A673 (cell line): ENCODE measurements at regions not wholly inside any gene's neighbourhood (a gene's known extent, or its start where the extent isn't known, plus 50 kb on each side); places are given as distances from the start of the nearest gene placed in this dataset.

Experiments used
- BruUV-seq: library from RNA; stranded (reverse); fragments of 400-500 nt; replicated peaks from 2 replicates; lab custom pipeline; 2021; lab: Mats Ljungman, UMichigan
- CTCF ChIA-PET: fragments of 300-600 bp; sonication (Branson Sonifier 250); formaldehyde crosslinking; loops from one replicate; lab custom pipeline; 2022; ENCODE audit warnings: antibody characterized with exemption; lab: Charles Lee
- POLR2A ChIA-PET: fragments of 300-600 bp; sonication (Branson Sonifier 250); formaldehyde crosslinking; loops from one replicate; lab custom pipeline; 2022; ENCODE audit warnings: antibody characterized with exemption; ENCODE audit not compliant: low non-redundant PET; lab: Charles Lee
- DNase-seq: peaks from one replicate; pipeline ENCODE4 v3.0.0-alpha.2; 2015; ENCODE audit warnings: low spot score
- H3K27ac ChIP-seq: fragments of 200-600 bp; sonication (generic); 2 replicates; pipeline ENCODE4 v1.5.1; 2016; ENCODE audit warnings: mixed run types, low read depth, mild to moderate bottlenecking, mixed read lengths, antibody characterized with exemption, low read length; ENCODE audit not compliant: poor library complexity, severe bottlenecking
- H3K27me3 ChIP-seq: fragments of 200-600 bp; sonication (generic); replicated peaks from 2 replicates; pipeline ENCODE4 v1.6.1; 2017; ENCODE audit warnings: mixed run types, low read depth, mild to moderate bottlenecking, mixed read lengths, antibody characterized with exemption, low read length; ENCODE audit not compliant: insufficient read depth, poor library complexity
- H3K36me3 ChIP-seq: fragments of 200-600 bp; sonication (generic); 2 replicates; pipeline ENCODE4 v1.6.1; 2016; ENCODE audit warnings: mixed run types, mild to moderate bottlenecking, mixed read lengths, antibody characterized with exemption, low read length; ENCODE audit not compliant: insufficient read depth, poor library complexity, severe bottlenecking
- H3K4me1 ChIP-seq: fragments of 200-600 bp; sonication (generic); 2 replicates; pipeline ENCODE4 v1.6.1; 2017; ENCODE audit warnings: mixed run types, mild to moderate bottlenecking, mixed read lengths, antibody characterized with exemption, low read length; ENCODE audit not compliant: insufficient read depth, poor library complexity, severe bottlenecking
- H3K4me3 ChIP-seq: fragments of 200-600 bp; sonication (generic); 2 replicates; pipeline ENCODE4 v1.5.1; 2016; ENCODE audit warnings: low read depth, mixed run types, mild to moderate bottlenecking, mixed read lengths, low read length; ENCODE audit not compliant: poor library complexity, severe bottlenecking
- H3K9me3 ChIP-seq: fragments of 200-600 bp; sonication (generic); 2 replicates; pipeline ENCODE4 v1.6.1; 2016; ENCODE audit warnings: mixed run types, low read depth, mild to moderate bottlenecking, mixed read lengths, antibody characterized with exemption, low read length; ENCODE audit not compliant: poor library complexity, severe bottlenecking
- EZH2 ChIP-seq: fragments of 200-600 bp; sonication (generic); IDR thresholded peaks from 2 replicates; pipeline ENCODE4 v1.6.1; 2017; ENCODE audit warnings: borderline replicate concordance, low read depth, mild to moderate bottlenecking, mixed read lengths, antibody characterized with exemption, low read length; ENCODE audit not compliant: poor library complexity, severe bottlenecking
- intact Hi-C: fragments of 100-400 bp; cut with micrococcal nuclease; formaldehyde crosslinking; loops from one replicate; pipeline ENCODE4 v1.10.0; 2022; ENCODE audit not compliant: unreplicated experiment
- TF ChIP-seq, protein P1 (sequence below): fragments of 300-800, 200-600 bp; sonication (generic); conservative IDR thresholded peaks from 2 replicates; pipeline ENCODE4 v1.5.1; 2017; ENCODE audit warnings: low read depth, mild to moderate bottlenecking, antibody characterized with exemption, low read length, moderate library complexity, mixed read lengths

DNA sequence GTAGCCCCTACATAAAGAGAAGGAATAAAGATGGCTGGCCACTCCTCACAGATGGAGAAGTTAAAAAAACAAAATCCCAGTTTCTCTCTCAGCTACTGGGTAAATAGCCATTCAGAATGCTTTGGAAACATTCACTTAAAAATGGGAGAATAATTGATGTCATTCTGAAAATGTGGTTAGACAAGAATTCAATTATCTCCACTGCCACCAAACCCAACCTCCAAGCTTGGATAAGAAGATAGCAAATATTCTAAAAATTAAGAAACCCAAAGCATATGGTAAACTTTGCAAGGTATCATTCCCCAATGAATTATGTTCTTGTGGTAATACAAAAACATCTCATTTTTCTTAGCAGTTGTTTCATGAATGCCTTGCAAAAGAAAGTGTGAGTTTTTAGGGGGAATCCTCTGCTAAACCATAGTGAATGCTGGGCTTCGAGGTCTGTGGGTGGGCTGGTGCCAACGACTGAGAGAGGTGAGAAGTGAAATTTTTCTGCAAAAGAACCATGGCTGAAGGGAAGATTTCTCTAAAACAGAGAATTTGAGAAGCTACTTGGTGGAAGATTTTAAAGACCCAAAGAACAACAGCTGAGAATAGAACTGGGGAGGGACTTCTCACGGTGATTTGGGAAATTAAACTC lies 497.9 kb upstream of the JARID2 start:
- H3K4me1 ChIP-seq: peaks cover 9% of the 10 kb centered on the region
- no peaks in the 10 kb centered on the region for H3K9me3 ChIP-seq
- DNase-seq: no peak
- intact Hi-C loops: no loop called here
- H3K27me3 ChIP-seq: no peaks in the 10 kb centered on the region
- CTCF ChIA-PET: no interaction called here
- no peak overlapping the region for H3K4me3 ChIP-seq
- H3K27ac ChIP-seq: no peak overlapping the region
- no peaks in the 10 kb centered on the region for H3K36me3 ChIP-seq
- TF ChIP-seq, protein P1, sequence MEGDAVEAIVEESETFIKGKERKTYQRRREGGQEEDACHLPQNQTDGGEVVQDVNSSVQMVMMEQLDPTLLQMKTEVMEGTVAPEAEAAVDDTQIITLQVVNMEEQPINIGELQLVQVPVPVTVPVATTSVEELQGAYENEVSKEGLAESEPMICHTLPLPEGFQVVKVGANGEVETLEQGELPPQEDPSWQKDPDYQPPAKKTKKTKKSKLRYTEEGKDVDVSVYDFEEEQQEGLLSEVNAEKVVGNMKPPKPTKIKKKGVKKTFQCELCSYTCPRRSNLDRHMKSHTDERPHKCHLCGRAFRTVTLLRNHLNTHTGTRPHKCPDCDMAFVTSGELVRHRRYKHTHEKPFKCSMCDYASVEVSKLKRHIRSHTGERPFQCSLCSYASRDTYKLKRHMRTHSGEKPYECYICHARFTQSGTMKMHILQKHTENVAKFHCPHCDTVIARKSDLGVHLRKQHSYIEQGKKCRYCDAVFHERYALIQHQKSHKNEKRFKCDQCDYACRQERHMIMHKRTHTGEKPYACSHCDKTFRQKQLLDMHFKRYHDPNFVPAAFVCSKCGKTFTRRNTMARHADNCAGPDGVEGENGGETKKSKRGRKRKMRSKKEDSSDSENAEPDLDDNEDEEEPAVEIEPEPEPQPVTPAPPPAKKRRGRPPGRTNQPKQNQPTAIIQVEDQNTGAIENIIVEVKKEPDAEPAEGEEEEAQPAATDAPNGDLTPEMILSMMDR: no peak
- TF ChIP-seq EZH2: no peak
- BruUV-seq: no TSS peak
- POLR2A ChIA-PET: no interaction called here

DNA sequence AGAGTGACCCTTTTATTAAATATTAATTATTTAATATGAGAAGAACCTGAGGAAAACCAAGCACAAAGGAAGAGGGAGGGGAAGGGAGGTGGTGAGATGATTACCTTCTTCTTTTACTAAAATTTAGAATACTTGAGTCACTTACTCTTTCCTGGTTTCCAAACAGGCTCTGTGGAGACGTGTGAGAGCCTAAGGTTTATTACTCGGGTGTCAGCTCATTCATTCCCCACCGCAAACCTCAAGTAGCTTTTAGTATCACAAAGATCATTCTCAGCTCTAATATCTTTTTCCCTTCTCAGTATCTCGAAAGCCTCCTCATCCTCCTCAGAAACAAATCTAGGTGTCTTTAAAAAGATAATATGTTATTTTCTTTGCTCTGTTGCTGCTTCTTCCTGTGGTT lies 497.2 kb upstream of the JARID2 start:
- H3K4me3 ChIP-seq: no peak overlapping the region

DNA sequence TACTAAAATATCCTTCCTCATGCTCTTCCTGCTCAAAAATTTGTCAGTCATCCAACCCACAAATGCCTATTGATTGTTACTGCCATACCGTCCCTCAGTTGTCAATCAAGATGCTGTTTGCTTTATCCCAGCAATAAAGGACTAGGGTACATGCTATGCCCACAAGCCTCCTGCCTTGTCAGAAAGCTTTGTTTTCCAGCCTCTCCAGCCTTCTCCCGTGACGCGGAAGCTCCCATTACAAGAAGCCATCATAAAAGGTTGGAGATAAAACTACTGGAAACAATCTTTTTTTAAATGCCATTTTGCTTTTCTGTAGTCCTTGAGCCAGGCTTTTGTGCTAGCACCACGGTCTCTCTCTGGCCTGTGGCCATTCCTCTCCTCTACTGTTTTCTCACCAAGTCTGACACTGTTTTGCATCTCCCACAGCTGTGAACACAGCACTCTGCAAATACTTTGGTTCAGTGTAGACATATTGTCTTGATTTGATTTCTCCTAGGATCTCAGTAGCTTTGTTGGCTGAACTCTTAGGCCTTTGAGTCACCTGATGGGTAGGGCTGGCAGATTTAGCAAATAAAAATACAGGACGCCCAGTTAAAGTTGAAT lies 495.7 kb upstream of the JARID2 start:
- ChIA-PET POLR2A (no interaction called here), CTCF (no interaction called here)
- DNase-seq: no peak
- Histone ChIP-seq H3K36me3 (no peaks in the 10 kb centered on the region), H3K27me3 (no peaks in the 10 kb centered on the region), H3K4me3 (no peak overlapping the region), H3K9me3 (no peaks in the 10 kb centered on the region), H3K4me1 (peaks cover 9% of the 10 kb centered on the region), H3K27ac (no peak overlapping the region)
- intact Hi-C loops: no loop called here
- no peak for TF ChIP-seq EZH2
- TF ChIP-seq, protein P1: no peak
- no TSS peak for BruUV-seq

More for the DNA sequence above, 497.2 kb upstream of the JARID2 start:
- Histone ChIP-seq H3K27me3 (no peaks in the 10 kb centered on the region), H3K4me1 (peaks cover 9% of the 10 kb centered on the region), H3K36me3 (no peaks in the 10 kb centered on the region), H3K27ac (no peak overlapping the region), H3K9me3 (no peaks in the 10 kb centered on the region)
- BruUV-seq: no TSS peak
- ChIA-PET POLR2A (no interaction called here), CTCF (no interaction called here)
- TF ChIP-seq, protein P1: no peak
- TF ChIP-seq EZH2: no peak
- intact Hi-C loops: no loop called here
- DNase-seq: no peak
